OCI-LY1 (cell line): ENCODE measurements at regions not wholly inside any gene's neighbourhood (a gene's known extent, or its start where the extent isn't known, plus 50 kb on each side); places are given as distances from the start of the nearest gene placed in this dataset.
A peak's percentile ranks its signal among the peaks of the same experiment; 100 is the strongest.

Experiments used
- H2AFZ ChIP-seq: fragments of 200-600 bp; sonication (generic), shearing (Covaris generic); 2 replicates; pipeline ENCODE4 v1.6.0; 2014; ENCODE audit warnings: antibody characterized with exemption, mild to moderate bottlenecking, low read length
- H3F3A ChIP-seq: fragments of 200-600 bp; sonication (generic), shearing (Covaris generic); 2 replicates; pipeline ENCODE4 v1.6.0; 2014; ENCODE audit warnings: mild to moderate bottlenecking, antibody characterized with exemption, low read length, moderate library complexity; ENCODE audit not compliant: insufficient read depth
- H3K27ac ChIP-seq: fragments of 200-600 bp; sonication (generic); 2 replicates; pipeline ENCODE4 v1.5.1; 2014; ENCODE audit warnings: low read length, mixed run types, mild to moderate bottlenecking, low read depth; ENCODE audit not compliant: poor library complexity, severe bottlenecking
- H3K27me3 ChIP-seq: fragments of 200-600 bp; sonication (generic); 2 replicates; pipeline ENCODE4 v1.6.0; 2014; ENCODE audit warnings: antibody characterized with exemption, mild to moderate bottlenecking, low read length, moderate library complexity; ENCODE audit not compliant: insufficient read depth
- H3K36me3 ChIP-seq: fragments of 200-600 bp; sonication (generic); 2 replicates; pipeline ENCODE4 v1.6.1; 2014; ENCODE audit warnings: mild to moderate bottlenecking, antibody characterized with exemption, low read length, moderate library complexity, mixed read lengths; ENCODE audit not compliant: insufficient read depth
- H3K4me1 ChIP-seq: fragments of 200-600 bp; sonication (generic); 2 replicates; pipeline ENCODE4 v1.5.1; 2014; ENCODE audit warnings: mild to moderate bottlenecking, low read length, moderate library complexity; ENCODE audit not compliant: insufficient read depth, severe bottlenecking
- H3K4me2 ChIP-seq: fragments of 200-600 bp; sonication (generic), shearing (Covaris generic); 2 replicates; pipeline ENCODE4 v1.6.1; 2014; ENCODE audit warnings: low read length
- H3K4me3 ChIP-seq: fragments of 200-600 bp; sonication (generic); 2 replicates; pipeline ENCODE4 v1.5.1; 2014; ENCODE audit warnings: low read length, low read depth, mild to moderate bottlenecking, mixed read lengths; ENCODE audit not compliant: poor library complexity, severe bottlenecking
- H3K79me2 ChIP-seq: fragments of 200-600 bp; shearing (Covaris generic); 2 replicates; pipeline ENCODE4 v1.6.1; 2016; ENCODE audit warnings: mixed run types, low read length, mixed read lengths; ENCODE audit not compliant: insufficient read depth
- H3K9ac ChIP-seq: fragments of 200-600 bp; sonication (generic), shearing (Covaris generic); 2 replicates; pipeline ENCODE4 v1.6.1; 2014; ENCODE audit warnings: mild to moderate bottlenecking, low read length, mixed read lengths
- H3K9me2 ChIP-seq: fragments of 200-600 bp; sonication (generic), shearing (Covaris generic); 2 replicates; pipeline ENCODE4 v1.6.1; 2014; ENCODE audit warnings: low read depth, mild to moderate bottlenecking, low read length, mixed read lengths
- H3K9me3 ChIP-seq: fragments of 200-600 bp; shearing (Covaris generic); 2 replicates; pipeline ENCODE4 v1.6.1; 2014; ENCODE audit warnings: low read length, mixed read lengths
- H4K20me1 ChIP-seq: fragments of 200-600 bp; sonication (generic), shearing (Covaris generic); 2 replicates; pipeline ENCODE4 v1.6.0; 2016; ENCODE audit warnings: mild to moderate bottlenecking, low read length; ENCODE audit not compliant: insufficient read depth
- EZH2 ChIP-seq: fragments of 200-600 bp; sonication (generic), shearing (Covaris generic); IDR thresholded peaks from 2 replicates; pipeline ENCODE4 v1.8.0; 2017; ENCODE audit warnings: borderline replicate concordance, mixed run types, mild to moderate bottlenecking, antibody characterized with exemption, low read length, moderate library complexity, mixed read lengths
- TF ChIP-seq, protein P1 (sequence below): fragments of 200-600 bp; sonication (generic), shearing (Covaris generic); IDR thresholded peaks from 2 replicates; pipeline ENCODE4 v1.5.1; 2017; ENCODE audit warnings: mild to moderate bottlenecking, antibody characterized with exemption, low read length, moderate library complexity, mixed read lengths

DNA sequence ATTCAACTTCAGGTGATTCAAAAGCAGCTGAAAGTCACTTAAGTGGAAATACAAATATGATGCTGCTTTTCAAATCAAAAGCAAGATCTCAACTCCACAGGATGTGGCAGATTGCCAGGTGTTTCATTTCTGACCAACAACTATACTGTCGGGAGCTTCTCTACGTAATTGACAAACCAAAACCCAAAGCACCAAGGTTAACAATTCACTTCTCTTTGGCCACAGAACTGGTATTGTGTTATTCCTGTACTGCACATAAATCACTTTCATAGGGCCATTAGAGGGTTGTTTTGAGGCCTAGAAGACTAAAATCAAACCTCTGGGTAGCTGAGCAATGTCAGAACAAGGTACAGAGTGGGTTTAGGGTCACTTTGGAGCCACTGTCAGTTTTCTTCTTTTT is 169.7 kb downstream of the HAO1 start:
- Histone ChIP-seq H3K27ac (peak overlapping the region; percentile 82), H3K4me2 (peak overlapping the region; percentile 42)

DNA sequence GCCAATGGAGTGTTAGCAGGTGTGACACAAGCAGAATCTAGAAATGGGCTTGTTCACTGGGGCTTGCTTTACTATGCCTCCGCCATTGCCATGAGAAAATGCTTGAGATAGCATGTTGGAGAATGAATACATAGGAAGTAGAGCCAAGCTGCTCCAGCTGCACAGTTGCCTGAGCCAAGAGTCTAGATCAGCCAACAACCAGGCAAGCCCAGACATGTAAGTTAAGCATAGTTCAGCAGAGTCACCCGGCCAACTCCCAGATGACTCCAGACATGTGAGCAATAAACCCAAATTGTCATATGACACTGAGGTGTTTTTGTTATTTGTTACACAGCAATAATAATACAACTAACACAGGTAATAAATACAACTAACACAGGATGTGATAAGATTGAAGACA is 167.9 kb downstream of the HAO1 start:
- H3K4me3 ChIP-seq: no peak overlapping the region
- no peaks in the 10 kb centered on the region for H4K20me1 ChIP-seq
- no peaks in the 10 kb centered on the region for H3F3A ChIP-seq
- TF ChIP-seq EZH2: no peak
- TF ChIP-seq, protein P1, sequence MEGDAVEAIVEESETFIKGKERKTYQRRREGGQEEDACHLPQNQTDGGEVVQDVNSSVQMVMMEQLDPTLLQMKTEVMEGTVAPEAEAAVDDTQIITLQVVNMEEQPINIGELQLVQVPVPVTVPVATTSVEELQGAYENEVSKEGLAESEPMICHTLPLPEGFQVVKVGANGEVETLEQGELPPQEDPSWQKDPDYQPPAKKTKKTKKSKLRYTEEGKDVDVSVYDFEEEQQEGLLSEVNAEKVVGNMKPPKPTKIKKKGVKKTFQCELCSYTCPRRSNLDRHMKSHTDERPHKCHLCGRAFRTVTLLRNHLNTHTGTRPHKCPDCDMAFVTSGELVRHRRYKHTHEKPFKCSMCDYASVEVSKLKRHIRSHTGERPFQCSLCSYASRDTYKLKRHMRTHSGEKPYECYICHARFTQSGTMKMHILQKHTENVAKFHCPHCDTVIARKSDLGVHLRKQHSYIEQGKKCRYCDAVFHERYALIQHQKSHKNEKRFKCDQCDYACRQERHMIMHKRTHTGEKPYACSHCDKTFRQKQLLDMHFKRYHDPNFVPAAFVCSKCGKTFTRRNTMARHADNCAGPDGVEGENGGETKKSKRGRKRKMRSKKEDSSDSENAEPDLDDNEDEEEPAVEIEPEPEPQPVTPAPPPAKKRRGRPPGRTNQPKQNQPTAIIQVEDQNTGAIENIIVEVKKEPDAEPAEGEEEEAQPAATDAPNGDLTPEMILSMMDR: no peak
- H3K79me2 ChIP-seq: no peaks in the 10 kb centered on the region
- no peak overlapping the region for H3K27ac ChIP-seq
- no peaks in the 10 kb centered on the region; the same call in 1 of the 2 replicates for H3K36me3 ChIP-seq
- H3K4me2 ChIP-seq: no peak overlapping the region
- no peak overlapping the region for H2AFZ ChIP-seq
- peaks cover 29% of the 10 kb centered on the region for H3K4me1 ChIP-seq
- no peaks in the 10 kb centered on the region for H3K9me2 ChIP-seq
- H3K9ac ChIP-seq: no peak overlapping the region
- H3K9me3 ChIP-seq: peaks cover 7% of the 10 kb centered on the region; the same call in 1 of the 2 replicates
- H3K27me3 ChIP-seq: no peaks in the 10 kb centered on the region

More for the DNA sequence above, 169.7 kb downstream of the HAO1 start:
- no peaks in the 10 kb centered on the region for H4K20me1 ChIP-seq
- peaks cover 9% of the 10 kb centered on the region; the same call in 1 of the 2 replicates for H3K9me3 ChIP-seq
- no peaks in the 10 kb centered on the region for H3K36me3 ChIP-seq
- H3K4me3 ChIP-seq: no peak overlapping the region
- H2AFZ ChIP-seq: peak overlapping the region; percentile 57; the same call in 1 of the 2 replicates
- peaks cover 32% of the 10 kb centered on the region for H3K4me1 ChIP-seq
- H3K9ac ChIP-seq: no peak overlapping the region
- H3F3A ChIP-seq: no peaks in the 10 kb centered on the region
- H3K9me2 ChIP-seq: no peaks in the 10 kb centered on the region
- H3K27me3 ChIP-seq: no peaks in the 10 kb centered on the region
- TF ChIP-seq, protein P1: no peak
- TF ChIP-seq EZH2: no peak
- no peaks in the 10 kb centered on the region for H3K79me2 ChIP-seq

GRCh38 chr20:7773511-7773910 is 166.7 kb downstream of the HAO1 start:
- Histone ChIP-seq H2AFZ (no peak overlapping the region), H3K4me3 (no peak overlapping the region), H3K9me2 (no peaks in the 10 kb centered on the region), H3K27me3 (no peaks in the 10 kb centered on the region), H3K9ac (no peak overlapping the region), H3K79me2 (no peaks in the 10 kb centered on the region), H3K9me3 (peaks cover 7% of the 10 kb centered on the region; the same call in 1 of the 2 replicates), H3F3A (no peaks in the 10 kb centered on the region), H3K4me1 (peaks cover 29% of the 10 kb centered on the region), H3K4me2 (no peak overlapping the region), H3K27ac (no peak overlapping the region), H4K20me1 (no peaks in the 10 kb centered on the region), H3K36me3 (no peaks in the 10 kb centered on the region; the same call in 1 of the 2 replicates)
- TF ChIP-seq, protein P1: no peak
- no peak for TF ChIP-seq EZH2
